A549 (cell line): ENCODE measurements at regions not wholly inside any gene's neighbourhood (a gene's known extent, or its start where the extent isn't known, plus 50 kb on each side); places are given as distances from the start of the nearest gene placed in this dataset.

Experiments
- ATAC-seq, 2 experiments: fragments of 200-7000 bp in 1 of 2; fragments of >200 bp in 1 of 2; cut with Nextera tagmentation in 1 of 2; cut with Tn5 transposase in 1 of 2; 3 replicates each; pipeline versions ENCODE4 v1.8.0 to v1.9.1; 2018 to 2020; ENCODE audit warnings: mild to moderate bottlenecking in 1 of 2, moderate library complexity in 1 of 2
- CTCF ChIA-PET: fragments of 300-600 bp; sonication (Branson Sonifier 250); formaldehyde crosslinking; extraction: SDS; loops from one replicate; lab custom pipeline; 2021; ENCODE audit warnings: antibody characterized with exemption, inconsistent platforms; lab: Yijun Ruan, JAX
- POLR2A ChIA-PET: fragments of 350-600 bp; formaldehyde crosslinking; extraction: SDS; loops from one replicate; lab custom pipeline; 2021; ENCODE audit warnings: antibody characterized with exemption, inconsistent platforms; lab: Yijun Ruan, JAX
- DNase-seq, 2 experiments: peaks; one replicate each; pipeline versions ENCODE4 v3.0.0 to v3.0.0-alpha.2; 2011 to 2016; ENCODE audit warnings: low read depth in 1 of 2, low spot score in 1 of 2
- FAIRE-seq: peaks from 2 replicates; lab custom pipeline; 2011; peaks lifted over from hg19 to GRCh38; lab: Jason Lieb, UNC
- H3K27ac ChIP-seq, 2 experiments: fragments of >200 bp; sonication (Bioruptor Twin); formaldehyde crosslinking; 3 replicates each; pipeline ENCODE4 v1.5.1; 2016 to 2017
- H3K4me1 ChIP-seq: fragments of >200 bp; sonication (Bioruptor Twin); formaldehyde crosslinking; 3 replicates; pipeline ENCODE4 v1.6.1; 2016
- H3K4me2 ChIP-seq: fragments of >200 bp; sonication (Bioruptor Twin); formaldehyde crosslinking; 3 replicates; pipeline ENCODE4 v1.6.1; 2016
- H3K4me3 ChIP-seq: fragments of >200 bp; sonication (Bioruptor Twin); formaldehyde crosslinking; 3 replicates; pipeline ENCODE4 v1.5.1; 2016
- H3K9me3 ChIP-seq: fragments of >200 bp; sonication (Bioruptor Twin); formaldehyde crosslinking; 3 replicates; pipeline ENCODE4 v1.6.1; 2016
- BCL3 ChIP-seq: fragments of >200 bp; sonication (Bioruptor Twin); formaldehyde crosslinking; IDR thresholded peaks from 3 replicates; pipeline ENCODE4 v1.6.1; 2016
- BHLHE40 ChIP-seq: IDR thresholded peaks from 2 replicates; pipeline ENCODE4 v1.6.1; 2012; ENCODE audit warnings: low read depth, low read length, inconsistent platforms
- CHD4 ChIP-seq: fragments of 200-600 bp; sonication (generic); IDR thresholded peaks from 2 replicates; pipeline ENCODE4 v1.6.1; 2016; ENCODE audit warnings: antibody characterized with exemption, mild to moderate bottlenecking, borderline replicate concordance
- EHF ChIP-seq: fragments of 250-450 bp; sonication (Bioruptor Pico); IDR thresholded peaks from 2 replicates; pipeline ENCODE4 v1.5.0; 2020; ENCODE audit warnings: mild to moderate bottlenecking
- ESRRA ChIP-seq: fragments of 150-350 bp; IDR thresholded peaks from 2 replicates; pipeline ENCODE4 v1.6.1; 2014; ENCODE audit warnings: mild to moderate bottlenecking, low read length, borderline replicate concordance
- FOSB ChIP-seq: fragments of 250-450 bp; sonication (Bioruptor Pico); IDR thresholded peaks from 2 replicates; pipeline ENCODE4 v1.5.0; 2020; ENCODE audit warnings: mild to moderate bottlenecking, moderate library complexity
- GATA3 ChIP-seq: IDR thresholded peaks from 2 replicates; pipeline ENCODE4 v1.6.1; 2012; ENCODE audit warnings: borderline replicate concordance
- HDAC2 ChIP-seq: fragments of 200-600 bp; sonication (generic); IDR thresholded peaks from 2 replicates; pipeline ENCODE4 v1.6.1; 2016
- HES2 ChIP-seq: fragments of >200 bp; sonication (Bioruptor Twin); formaldehyde crosslinking; IDR thresholded peaks from 2 replicates; pipeline ENCODE4 v1.6.1; 2016
- HEYL ChIP-seq: fragments of 250-450 bp; sonication (Bioruptor Pico); IDR thresholded peaks from 2 replicates; pipeline ENCODE4 v1.8.0; 2021; ENCODE audit warnings: mild to moderate bottlenecking, moderate library complexity
- HOXA7 ChIP-seq: fragments of 250-450 bp; sonication (Bioruptor Pico); IDR thresholded peaks from 2 replicates; pipeline ENCODE4 v1.5.0; 2020; ENCODE audit warnings: mild to moderate bottlenecking, moderate library complexity
- HOXB5 ChIP-seq: fragments of 250-450 bp; sonication (Bioruptor Pico); IDR thresholded peaks from 2 replicates; pipeline ENCODE4 v1.5.0; 2020; ENCODE audit warnings: mild to moderate bottlenecking, moderate library complexity
- JUN ChIP-seq, 2 experiments: fragments of >200 bp; sonication (Bioruptor Twin); formaldehyde crosslinking; IDR thresholded peaks; 2 replicates in 1 of 2; 3 replicates in 1 of 2; pipeline ENCODE4 v1.6.1; 2016 to 2017
- JUNB ChIP-seq: fragments of >200 bp; sonication (Bioruptor Twin); formaldehyde crosslinking; IDR thresholded peaks from 2 replicates; pipeline ENCODE4 v1.6.1; 2016
- KDM1A ChIP-seq: fragments of 200-600 bp; sonication (generic); IDR thresholded peaks from 2 replicates; pipeline ENCODE4 v1.6.1; 2016; ENCODE audit warnings: low read depth, mild to moderate bottlenecking
- MAFK ChIP-seq: fragments of 450-650 bp; IDR thresholded peaks from 2 replicates; pipeline ENCODE4 v1.6.1; 2014; ENCODE audit not compliant: partially characterized antibody
- MAZ ChIP-seq: fragments of 150-350 bp; IDR thresholded peaks from 2 replicates; pipeline ENCODE4 v1.6.1; 2014; ENCODE audit warnings: antibody characterized with exemption, low read depth, low read length, borderline replicate concordance
- NPAS2 ChIP-seq: fragments of 250-450 bp; sonication (Bioruptor Pico); IDR thresholded peaks from 2 replicates; pipeline ENCODE4 v1.8.0; 2022; ENCODE audit warnings: mild to moderate bottlenecking, moderate library complexity, borderline replicate concordance
- PHF8 ChIP-seq: fragments of 200-600 bp; sonication (generic); IDR thresholded peaks from 2 replicates; pipeline ENCODE4 v1.6.1; 2016; ENCODE audit warnings: low read depth, mild to moderate bottlenecking, antibody characterized with exemption, moderate library complexity, borderline replicate concordance
- RARB ChIP-seq: fragments of 250-450 bp; sonication (Bioruptor Pico); IDR thresholded peaks from 2 replicates; pipeline ENCODE4 v1.8.0; 2021; ENCODE audit warnings: mild to moderate bottlenecking, moderate library complexity
- RFX5 ChIP-seq: fragments of 450-650 bp; IDR thresholded peaks from 2 replicates; pipeline ENCODE4 v1.7.1; 2014; ENCODE audit warnings: antibody characterized with exemption, mild to moderate bottlenecking, moderate library complexity
- SMC3 ChIP-seq: fragments of >200 bp; sonication (Bioruptor Twin); formaldehyde crosslinking; IDR thresholded peaks from 3 replicates; pipeline ENCODE4 v1.6.1; 2018; ENCODE audit warnings: inconsistent platforms
- SREBF2 ChIP-seq: fragments of 450-650 bp; IDR thresholded peaks from 2 replicates; pipeline ENCODE4 v1.6.1; 2014; ENCODE audit warnings: mild to moderate bottlenecking, moderate library complexity
- TFCP2L1 ChIP-seq: fragments of 250-450 bp; sonication (Bioruptor Pico); IDR thresholded peaks from 2 replicates; pipeline ENCODE4 v1.5.0; 2021; ENCODE audit warnings: mild to moderate bottlenecking
- WGBS: methylation state at CpG from one replicate; pipeline ENCODE4 v1.1.6; 2017; ENCODE audit errors: missing lambda C conversion rate; 5-methylcytosine and 5-hydroxymethylcytosine counted together
- TF ChIP-seq, protein P1 (sequence below): IDR thresholded peaks from 2 replicates; pipeline ENCODE4 v1.6.1; 2012
- TF ChIP-seq, protein P2 (sequence below): fragments of 250-450 bp; sonication (Bioruptor Pico); IDR thresholded peaks from 2 replicates; pipeline ENCODE4 v1.5.0; 2020; ENCODE audit warnings: low read depth, mild to moderate bottlenecking, moderate library complexity
- TF ChIP-seq, protein P3 (sequence below): fragments of 200-600 bp; sonication (generic); IDR thresholded peaks from 2 replicates; pipeline ENCODE4 v1.6.1; 2016; ENCODE audit warnings: antibody characterized with exemption, mild to moderate bottlenecking, moderate library complexity

GRCh38 chr6:125451750-125452149 is 150.0 kb upstream of the HDDC2 start:
- 4% methylated on average over 2 of the region's 2 CpGs for WGBS
- Histone ChIP-seq H3K9me3 (no peaks in the 10 kb centered on the region), H3K4me2 (no peak overlapping the region), H3K27ac (no peak overlapping the region), H3K4me1 (no peaks in the 10 kb centered on the region), H3K4me3 (no peak overlapping the region)
- ATAC-seq (no peak), FAIRE-seq (no peak), DNase-seq (no peak)
- TF ChIP-seq NPAS2 (CRISPR knock-in tag) (no peak), KDM1A (no peak)
- TF ChIP-seq, protein P1, sequence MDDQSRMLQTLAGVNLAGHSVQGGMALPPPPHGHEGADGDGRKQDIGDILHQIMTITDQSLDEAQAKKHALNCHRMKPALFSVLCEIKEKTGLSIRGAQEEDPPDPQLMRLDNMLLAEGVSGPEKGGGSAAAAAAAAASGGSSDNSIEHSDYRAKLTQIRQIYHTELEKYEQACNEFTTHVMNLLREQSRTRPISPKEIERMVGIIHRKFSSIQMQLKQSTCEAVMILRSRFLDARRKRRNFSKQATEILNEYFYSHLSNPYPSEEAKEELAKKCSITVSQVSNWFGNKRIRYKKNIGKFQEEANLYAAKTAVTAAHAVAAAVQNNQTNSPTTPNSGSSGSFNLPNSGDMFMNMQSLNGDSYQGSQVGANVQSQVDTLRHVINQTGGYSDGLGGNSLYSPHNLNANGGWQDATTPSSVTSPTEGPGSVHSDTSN, result no peak
- ChIA-PET CTCF (no interaction called here), POLR2A (no interaction called here)

DNA sequence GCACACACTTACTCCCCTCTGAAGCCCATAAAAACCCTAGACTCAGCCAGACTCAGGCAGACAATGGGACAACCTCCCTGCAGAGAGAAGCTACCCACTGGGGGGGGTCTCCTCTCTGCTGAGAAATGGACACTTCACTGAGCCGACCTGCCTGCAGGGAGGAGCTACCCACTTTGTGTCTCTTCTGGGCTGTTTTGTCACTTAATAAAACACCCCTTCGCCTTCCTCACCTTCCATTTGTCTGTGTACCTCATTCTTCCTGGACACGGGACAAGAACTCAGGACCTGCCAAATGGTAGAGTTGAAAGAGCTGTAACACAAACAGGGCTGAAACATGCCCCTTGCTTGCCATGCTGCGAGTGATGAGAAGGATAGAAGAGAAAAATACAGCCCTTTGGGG is 151.7 kb upstream of the HDDC2 start:
- no peak for FAIRE-seq
- ATAC-seq, result no peak
- WGBS, result 3% methylated on average over 4 of the region's 4 CpGs
- POLR2A ChIA-PET, result no interaction called here
- CTCF ChIA-PET, result no interaction called here
- no peak overlapping the region for H3K4me3 ChIP-seq
- no peaks in the 10 kb centered on the region for H3K4me1 ChIP-seq
- DNase-seq, result no peak
- no peak for TF ChIP-seq GATA3
- TF ChIP-seq HOXB5 (CRISPR knock-in tag), result no peak
- TF ChIP-seq PHF8, result no peak
- no peak for TF ChIP-seq CHD4
- no peak for TF ChIP-seq SREBF2
- TF ChIP-seq FOSB, result no peak
- TF ChIP-seq TFCP2L1 (CRISPR knock-in tag), result no peak
- TF ChIP-seq KDM1A, result no peak
- TF ChIP-seq ESRRA, result no peak
- TF ChIP-seq MAFK, result no peak
- TF ChIP-seq JUN (IDR thresholded peaks at IDR 0.05), result no peak
- TF ChIP-seq BCL3, result no peak
- TF ChIP-seq, protein P2, sequence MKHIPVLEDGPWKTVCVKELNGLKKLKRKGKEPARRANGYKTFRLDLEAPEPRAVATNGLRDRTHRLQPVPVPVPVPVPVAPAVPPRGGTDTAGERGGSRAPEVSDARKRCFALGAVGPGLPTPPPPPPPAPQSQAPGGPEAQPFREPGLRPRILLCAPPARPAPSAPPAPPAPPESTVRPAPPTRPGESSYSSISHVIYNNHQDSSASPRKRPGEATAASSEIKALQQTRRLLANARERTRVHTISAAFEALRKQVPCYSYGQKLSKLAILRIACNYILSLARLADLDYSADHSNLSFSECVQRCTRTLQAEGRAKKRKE (CRISPR knock-in tag), result no peak
- TF ChIP-seq BHLHE40, result no peak
- TF ChIP-seq RFX5, result no peak
- H3K9me3 ChIP-seq, result no peaks in the 10 kb centered on the region
- H3K4me2 ChIP-seq, result no peak overlapping the region
- no peak overlapping the region for H3K27ac ChIP-seq

GRCh38 chr6:125454351-125454750 is 152.6 kb upstream of the HDDC2 start:
- WGBS, result 68% methylated on average over 1 of the region's 1 CpG
- no peak overlapping the region for H3K27ac ChIP-seq
- ATAC-seq (no peak), DNase-seq (no peak), FAIRE-seq (no peak)
- H3K9me3 ChIP-seq, result no peaks in the 10 kb centered on the region
- no peak overlapping the region for H3K4me3 ChIP-seq
- TF ChIP-seq SMC3, result no peak
- TF ChIP-seq EHF (CRISPR knock-in tag), result no peak
- no peak for TF ChIP-seq HDAC2
- TF ChIP-seq, protein P3, sequence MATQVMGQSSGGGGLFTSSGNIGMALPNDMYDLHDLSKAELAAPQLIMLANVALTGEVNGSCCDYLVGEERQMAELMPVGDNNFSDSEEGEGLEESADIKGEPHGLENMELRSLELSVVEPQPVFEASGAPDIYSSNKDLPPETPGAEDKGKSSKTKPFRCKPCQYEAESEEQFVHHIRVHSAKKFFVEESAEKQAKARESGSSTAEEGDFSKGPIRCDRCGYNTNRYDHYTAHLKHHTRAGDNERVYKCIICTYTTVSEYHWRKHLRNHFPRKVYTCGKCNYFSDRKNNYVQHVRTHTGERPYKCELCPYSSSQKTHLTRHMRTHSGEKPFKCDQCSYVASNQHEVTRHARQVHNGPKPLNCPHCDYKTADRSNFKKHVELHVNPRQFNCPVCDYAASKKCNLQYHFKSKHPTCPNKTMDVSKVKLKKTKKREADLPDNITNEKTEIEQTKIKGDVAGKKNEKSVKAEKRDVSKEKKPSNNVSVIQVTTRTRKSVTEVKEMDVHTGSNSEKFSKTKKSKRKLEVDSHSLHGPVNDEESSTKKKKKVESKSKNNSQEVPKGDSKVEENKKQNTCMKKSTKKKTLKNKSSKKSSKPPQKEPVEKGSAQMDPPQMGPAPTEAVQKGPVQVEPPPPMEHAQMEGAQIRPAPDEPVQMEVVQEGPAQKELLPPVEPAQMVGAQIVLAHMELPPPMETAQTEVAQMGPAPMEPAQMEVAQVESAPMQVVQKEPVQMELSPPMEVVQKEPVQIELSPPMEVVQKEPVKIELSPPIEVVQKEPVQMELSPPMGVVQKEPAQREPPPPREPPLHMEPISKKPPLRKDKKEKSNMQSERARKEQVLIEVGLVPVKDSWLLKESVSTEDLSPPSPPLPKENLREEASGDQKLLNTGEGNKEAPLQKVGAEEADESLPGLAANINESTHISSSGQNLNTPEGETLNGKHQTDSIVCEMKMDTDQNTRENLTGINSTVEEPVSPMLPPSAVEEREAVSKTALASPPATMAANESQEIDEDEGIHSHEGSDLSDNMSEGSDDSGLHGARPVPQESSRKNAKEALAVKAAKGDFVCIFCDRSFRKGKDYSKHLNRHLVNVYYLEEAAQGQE, result no peak
- no peak for TF ChIP-seq RARB
- TF ChIP-seq HEYL (CRISPR knock-in tag), result no peak
- TF ChIP-seq JUNB, result no peak
- TF ChIP-seq MAZ, result no peak
- no peak for TF ChIP-seq HES2
- no peak for TF ChIP-seq PHF8
- no peak for TF ChIP-seq HOXA7 (CRISPR knock-in tag)
- no peak for TF ChIP-seq KDM1A
- TF ChIP-seq ESRRA, result no peak
- TF ChIP-seq, protein P1, result no peak
- POLR2A ChIA-PET, result no interaction called here
- CTCF ChIA-PET, result no interaction called here
- no peak overlapping the region for H3K4me2 ChIP-seq
- no peaks in the 10 kb centered on the region for H3K4me1 ChIP-seq
